Breast epithelium (tissue), 3 donors: ENCODE measurements at regions not wholly inside any gene's neighbourhood (a gene's known extent, or its start where the extent isn't known, plus 50 kb on each side); places are given as distances from the start of the nearest gene placed in this dataset.

Experiments
- POLR2A ChIP-seq: fragments of 450-650 bp; IDR thresholded peaks from one replicate; pipeline ENCODE4 v1.6.1; 2016; ENCODE audit warnings: antibody characterized with exemption, mild to moderate bottlenecking, moderate library complexity
- TF ChIP-seq, protein P1 (sequence below), 3 donors: fragments of 450-650 bp; IDR thresholded peaks; one replicate each; pipeline ENCODE4 v1.5.1; 2016 to 2017; ENCODE audit warnings: antibody characterized with exemption in 3 of 3, mild to moderate bottlenecking in 3 of 3, moderate library complexity in 3 of 3

- TF ChIP-seq, protein P1, sequence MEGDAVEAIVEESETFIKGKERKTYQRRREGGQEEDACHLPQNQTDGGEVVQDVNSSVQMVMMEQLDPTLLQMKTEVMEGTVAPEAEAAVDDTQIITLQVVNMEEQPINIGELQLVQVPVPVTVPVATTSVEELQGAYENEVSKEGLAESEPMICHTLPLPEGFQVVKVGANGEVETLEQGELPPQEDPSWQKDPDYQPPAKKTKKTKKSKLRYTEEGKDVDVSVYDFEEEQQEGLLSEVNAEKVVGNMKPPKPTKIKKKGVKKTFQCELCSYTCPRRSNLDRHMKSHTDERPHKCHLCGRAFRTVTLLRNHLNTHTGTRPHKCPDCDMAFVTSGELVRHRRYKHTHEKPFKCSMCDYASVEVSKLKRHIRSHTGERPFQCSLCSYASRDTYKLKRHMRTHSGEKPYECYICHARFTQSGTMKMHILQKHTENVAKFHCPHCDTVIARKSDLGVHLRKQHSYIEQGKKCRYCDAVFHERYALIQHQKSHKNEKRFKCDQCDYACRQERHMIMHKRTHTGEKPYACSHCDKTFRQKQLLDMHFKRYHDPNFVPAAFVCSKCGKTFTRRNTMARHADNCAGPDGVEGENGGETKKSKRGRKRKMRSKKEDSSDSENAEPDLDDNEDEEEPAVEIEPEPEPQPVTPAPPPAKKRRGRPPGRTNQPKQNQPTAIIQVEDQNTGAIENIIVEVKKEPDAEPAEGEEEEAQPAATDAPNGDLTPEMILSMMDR (IDR thresholded peaks at IDR 0.05) = no peak
- TF ChIP-seq POLR2A = no peak
These were observed 94.9 kb upstream of the MKI67 start for GRCh38 chr10:128221117-128221516.
